IMR-90 (cell line): ENCODE measurements at regions not wholly inside any gene's neighbourhood (a gene's known extent, or its start where the extent isn't known, plus 50 kb on each side); places are given as distances from the start of the nearest gene placed in this dataset.

Experiments
- ATAC-seq: fragments of 200-7000 bp; cut with Tn5 transposase; 2 replicates; pipeline ENCODE4 v1.9.1; 2020; ENCODE audit warnings: low read depth, mild to moderate bottlenecking, moderate library complexity
- BruUV-seq: library from RNA; stranded (reverse); fragments of 400-500 nt; replicated peaks from 2 replicates; lab custom pipeline; 2021; lab: Mats Ljungman, UMichigan
- CTCF ChIA-PET: fragments of 300-600 bp; formaldehyde crosslinking; extraction: SDS; loops from one replicate; lab custom pipeline; 2021; ENCODE audit warnings: antibody characterized with exemption; lab: Yijun Ruan, JAX
- POLR2A ChIA-PET: fragments of 300-600 bp; sonication (Branson Sonifier 250); formaldehyde crosslinking; loops from one replicate; lab custom pipeline; 2022; ENCODE audit warnings: antibody characterized with exemption; ENCODE audit not compliant: unreplicated experiment; lab: Charles Lee
- DNase-seq: peaks from one replicate; pipeline ENCODE4 v3.0.0; 2013
- H2AFZ ChIP-seq: replicated peaks from 2 replicates; pipeline ENCODE3; 2013; ENCODE audit warnings: low read length, mild to moderate bottlenecking; ENCODE audit not compliant: poor library complexity
- H2AK5ac ChIP-seq: 2 replicates; pipeline ENCODE4 v1.6.1; 2013; ENCODE audit warnings: low read depth, low read length, inconsistent platforms
- H2AK9ac ChIP-seq: replicated peaks from 2 replicates; pipeline ENCODE3; 2013; ENCODE audit warnings: mild to moderate bottlenecking, low read depth, low read length, moderate library complexity; ENCODE audit not compliant: poor library complexity
- H2BK120ac ChIP-seq: 2 replicates; pipeline ENCODE4 v1.6.1; 2013; ENCODE audit warnings: low read depth, low read length, inconsistent platforms
- H2BK15ac ChIP-seq: 3 replicates; pipeline ENCODE4 v1.6.1; 2013; ENCODE audit warnings: low read depth, low read length, inconsistent platforms
- H2BK20ac ChIP-seq: 2 replicates; pipeline ENCODE4 v1.6.1; 2013; ENCODE audit warnings: low read depth, mild to moderate bottlenecking, inconsistent platforms, low read length, moderate library complexity
- H2BK5ac ChIP-seq: 2 replicates; pipeline ENCODE4 v1.6.1; 2013; ENCODE audit warnings: mild to moderate bottlenecking, low read depth, low read length, inconsistent platforms; ENCODE audit not compliant: poor library complexity, severe bottlenecking
- H3K14ac ChIP-seq: replicated peaks from 2 replicates; pipeline ENCODE4 v1.6.1; 2013; ENCODE audit warnings: low read depth, low read length, inconsistent platforms
- H3K18ac ChIP-seq: 2 replicates; pipeline ENCODE4 v1.6.1; 2013; ENCODE audit warnings: low read depth, low read length, control low read depth
- H3K23ac ChIP-seq: 2 replicates; pipeline ENCODE4 v1.6.1; 2013; ENCODE audit warnings: low read depth, low read length, inconsistent platforms
- H3K27ac ChIP-seq: 2 replicates; pipeline ENCODE4 v1.5.1; 2013; ENCODE audit warnings: mild to moderate bottlenecking, control low read depth, low read length; ENCODE audit not compliant: insufficient read depth
- H3K27me3 ChIP-seq: 2 replicates; pipeline ENCODE4 v1.6.1; 2013; ENCODE audit warnings: low read length; ENCODE audit not compliant: control insufficient read depth, insufficient read depth
- H3K36me3 ChIP-seq: 2 replicates; pipeline ENCODE4 v1.6.1; 2013; ENCODE audit warnings: low read length, mixed read lengths; ENCODE audit not compliant: control insufficient read depth, insufficient read depth
- H3K4ac ChIP-seq: 2 replicates; pipeline ENCODE4 v1.6.1; 2013; ENCODE audit warnings: low read depth, low read length, inconsistent platforms
- H3K4me1 ChIP-seq: 2 replicates; pipeline ENCODE4 v1.6.1; 2013; ENCODE audit warnings: low read length, mixed read lengths; ENCODE audit not compliant: control insufficient read depth, insufficient read depth
- H3K4me2 ChIP-seq: 2 replicates; pipeline ENCODE4 v1.6.1; 2013; ENCODE audit warnings: low read depth, mild to moderate bottlenecking, control low read depth, low read length, moderate library complexity
- H3K4me3 ChIP-seq: 2 replicates; pipeline ENCODE4 v1.5.1; 2013; ENCODE audit warnings: low read depth, mild to moderate bottlenecking, control low read depth, low read length, moderate library complexity; ENCODE audit not compliant: insufficient read depth
- H3K56ac ChIP-seq: 2 replicates; pipeline ENCODE4 v1.6.1; 2013; ENCODE audit warnings: low read length, inconsistent platforms; ENCODE audit not compliant: insufficient read depth; ENCODE audit errors: extremely low read depth
- H3K79me1 ChIP-seq, 2 experiments: 2 replicates each; pipeline ENCODE4 v1.6.1; 2013; ENCODE audit warnings: low read length in 2 of 2, inconsistent platforms in 1 of 2, low read depth in 1 of 2
- H3K9ac ChIP-seq: 2 replicates; pipeline ENCODE4 v1.6.1; 2013; ENCODE audit warnings: low read depth, low read length, control low read depth
- H3K9me1 ChIP-seq: 2 replicates; pipeline ENCODE4 v1.6.1; 2013; ENCODE audit warnings: low read length, inconsistent platforms; ENCODE audit not compliant: insufficient read depth
- H3K9me3 ChIP-seq: 2 replicates; pipeline ENCODE4 v1.6.1; 2013; ENCODE audit warnings: low read length; ENCODE audit not compliant: control insufficient read depth, insufficient read depth
- H4K20me1 ChIP-seq: 2 replicates; pipeline ENCODE4 v1.6.1; 2013; ENCODE audit warnings: low read length, inconsistent platforms; ENCODE audit not compliant: insufficient read depth
- H4K5ac ChIP-seq: 2 replicates; pipeline ENCODE4 v1.6.1; 2013; ENCODE audit warnings: mild to moderate bottlenecking, low read depth, low read length, control low read depth
- H4K8ac ChIP-seq, 2 experiments: 2 replicates each; pipeline ENCODE4 v1.6.1; 2013; ENCODE audit warnings: low read depth in 2 of 2, low read length in 2 of 2, control low read depth in 1 of 2, inconsistent platforms in 1 of 2
- H4K91ac ChIP-seq: 2 replicates; pipeline ENCODE4 v1.6.1; 2013; ENCODE audit warnings: low read depth, low read length, inconsistent platforms; ENCODE audit not compliant: insufficient read depth
- BHLHE40 ChIP-seq: fragments of 150-350 bp; IDR thresholded peaks from 2 replicates; pipeline ENCODE4 v1.6.1; 2016; ENCODE audit warnings: mild to moderate bottlenecking, low read depth, low read length
- CEBPB ChIP-seq: IDR thresholded peaks from 2 replicates; pipeline ENCODE4 v1.6.1; 2012; ENCODE audit warnings: low read depth, low read length, improper control_type of control experiment
- CTCF ChIP-seq: conservative IDR thresholded peaks from 2 replicates; pipeline ENCODE4 v1.5.1; 2012; ENCODE audit warnings: mild to moderate bottlenecking, low read depth, low read length, improper control_type of control experiment
- ELK1 ChIP-seq: fragments of 150-350 bp; IDR thresholded peaks from 2 replicates; pipeline ENCODE4 v1.6.1; 2016; ENCODE audit warnings: low read depth, mild to moderate bottlenecking, low read length, moderate library complexity, borderline replicate concordance
- FOS ChIP-seq: fragments of 150-350 bp; IDR thresholded peaks from 2 replicates; pipeline ENCODE4 v1.6.1; 2016; ENCODE audit warnings: low read depth, low read length
- SMC3 ChIP-seq: fragments of 150-350 bp; IDR thresholded peaks from 2 replicates; pipeline ENCODE4 v1.6.1; 2016; ENCODE audit warnings: low read depth, mild to moderate bottlenecking, antibody characterized with exemption, low read length, moderate library complexity
- USF2 ChIP-seq: fragments of 150-350 bp; IDR thresholded peaks from 2 replicates; pipeline ENCODE4 v1.6.1; 2017; ENCODE audit warnings: mild to moderate bottlenecking, antibody characterized with exemption, low read length, low read depth
- WGBS, 2 experiments: methylation state at CpG; one replicate each; pipeline versions ENCODE4 v1.1.5 to v1.1.7; 2013; ENCODE audit warnings: missing lambda C conversion rate in 2 of 2; ENCODE audit not compliant: insufficient read length in 1 of 2; ENCODE audit errors: extremely low coverage in 2 of 2; 5-methylcytosine and 5-hydroxymethylcytosine counted together
- dilution Hi-C: fragments of 300-500 bp; cut with HindIII; formaldehyde crosslinking; loops from one replicate; pipeline ENCODE4 v1.14.3; 2018; ENCODE audit warnings: low sequenced_read_pairs; ENCODE audit not compliant: unreplicated experiment
- in situ Hi-C: fragments of 300-500 bp; cut with MboI; formaldehyde crosslinking; loops from 3 replicates; pipeline ENCODE4 v1.14.3; 2019; ENCODE audit warnings: low sequenced_read_pairs, inconsistent platforms, mixed read lengths
- intact Hi-C: fragments of 100-400 bp; cut with micrococcal nuclease; formaldehyde crosslinking; loops from 2 replicates; pipeline ENCODE4 v1.10.0; 2022

- intact Hi-C loops, result loop anchor here (2.0 to 10.0 kb wide), 3 partner anchors 169 to 411 kb away; no protein-coding TSS in a partner anchor
- H2BK120ac ChIP-seq, result no peak overlapping the region; the same call in 1 of the 2 replicates
- no peak overlapping the region for H3K18ac ChIP-seq
- H4K8ac ChIP-seq, result no peak overlapping the region; a peak in 1 of 4 replicates
- ChIA-PET CTCF (interaction anchor here (0.6 kb wide), 1 partner anchor 384 kb away, joined by 3 read pairs; no protein-coding TSS in a partner anchor), POLR2A (interaction anchor here (0.6 kb wide), 1 partner anchor 309 kb away, joined by 3 read pairs; no protein-coding TSS in a partner anchor)
- H3K14ac ChIP-seq, result no peak overlapping the region
- H4K91ac ChIP-seq, result no peak overlapping the region; the same call in 1 of the 2 replicates
- BruUV-seq, result no TSS peak
- peaks cover 10% of the 10 kb centered on the region for H3K4me1 ChIP-seq
- dilution Hi-C loops, result no loop called here
- peak overlapping the region; percentile 0; the same call in 1 of the 2 replicates for H2BK20ac ChIP-seq
- no peaks in the 10 kb centered on the region for H3K27me3 ChIP-seq
- DNase-seq (peak; percentile 69), ATAC-seq (peak; percentile 81)
- no peaks in the 10 kb centered on the region for H4K20me1 ChIP-seq
- no CpG with 5 or more reads among the region's 6 CpGs for WGBS, 2 experiments
- H3K4ac ChIP-seq, result peak overlapping the region; percentile 32; the same call in 1 of the 2 replicates
- no peak overlapping the region for H3K9ac ChIP-seq
- peak overlapping the region; percentile 59 for H3K4me2 ChIP-seq
- TF ChIP-seq BHLHE40, result no peak
- no peak for TF ChIP-seq ELK1
- TF ChIP-seq SMC3, result no peak
- peak; percentile 87 for TF ChIP-seq CEBPB
- TF ChIP-seq FOS, result no peak
- no peak for TF ChIP-seq USF2
- no peak for TF ChIP-seq CTCF
- H3K9me3 ChIP-seq, result no peaks in the 10 kb centered on the region
- H2BK5ac ChIP-seq, result peak overlapping the region; percentile 33
- no peak overlapping the region for H3K4me3 ChIP-seq
- no peaks in the 10 kb centered on the region for H3K79me1 ChIP-seq
- in situ Hi-C loops, result no loop called here
- H3K56ac ChIP-seq, result no peak overlapping the region
- no peak overlapping the region for H4K5ac ChIP-seq
- H2AK9ac ChIP-seq, result no peak overlapping the region
- H3K36me3 ChIP-seq, result no peaks in the 10 kb centered on the region
- no peak overlapping the region for H2BK15ac ChIP-seq
- no peak overlapping the region for H3K23ac ChIP-seq
- no peak overlapping the region for H3K27ac ChIP-seq
- H3K9me1 ChIP-seq, result peaks cover 7% of the 10 kb centered on the region
- 0 out of 2 replicates have a peak overlapping the region, but pooled peaks have one; percentile 1 for H2AK5ac ChIP-seq
- H2AFZ ChIP-seq, result peak overlapping the region; percentile 14
Observed at GRCh38 chr17:13885953-13886889, 183.1 kb upstream of the COX10 start.
